ENCODE measurements at regions not wholly inside any gene's neighbourhood (a gene's known extent, or its start where the extent isn't known, plus 50 kb on each side); places are given as distances from the start of the nearest gene placed in this dataset.

DNA sequence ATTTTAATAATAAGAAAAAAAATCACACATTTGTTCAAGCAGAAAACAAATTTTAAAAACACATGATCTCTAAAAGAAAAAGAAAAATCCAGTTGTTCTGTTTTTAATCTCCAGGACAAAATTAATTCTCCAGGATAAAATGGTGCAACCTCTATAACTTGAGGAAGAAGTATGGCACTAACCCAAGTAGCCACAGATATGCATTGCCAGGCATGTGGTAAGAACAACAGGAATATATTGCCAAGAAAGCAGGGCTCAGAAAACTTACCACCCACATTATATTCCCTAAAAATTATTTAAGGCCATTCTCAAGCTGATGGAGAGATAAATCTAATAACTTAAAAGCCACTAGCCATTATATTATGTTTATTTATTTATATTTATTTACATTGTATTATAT lies 295.7 kb upstream of the TMCO5A start:
- Mint-ChIP-seq H3K27ac (no peak overlapping the region), H3K9me3 (peaks cover 0 to 10% (median 1%) of the 10 kb centered on the region in 6 donors), H3K4me3 (no peak overlapping the region), H3K4me1 (no peaks in the 10 kb centered on the region), H3K36me3 (no peaks in the 10 kb centered on the region), H3K27me3 (ENCODE audit: low read depth in 3 of 3) (peaks cover 0 to 4% (median 2%) of the 10 kb centered on the region in 3 donors)
- no peak for DNase-seq

DNA sequence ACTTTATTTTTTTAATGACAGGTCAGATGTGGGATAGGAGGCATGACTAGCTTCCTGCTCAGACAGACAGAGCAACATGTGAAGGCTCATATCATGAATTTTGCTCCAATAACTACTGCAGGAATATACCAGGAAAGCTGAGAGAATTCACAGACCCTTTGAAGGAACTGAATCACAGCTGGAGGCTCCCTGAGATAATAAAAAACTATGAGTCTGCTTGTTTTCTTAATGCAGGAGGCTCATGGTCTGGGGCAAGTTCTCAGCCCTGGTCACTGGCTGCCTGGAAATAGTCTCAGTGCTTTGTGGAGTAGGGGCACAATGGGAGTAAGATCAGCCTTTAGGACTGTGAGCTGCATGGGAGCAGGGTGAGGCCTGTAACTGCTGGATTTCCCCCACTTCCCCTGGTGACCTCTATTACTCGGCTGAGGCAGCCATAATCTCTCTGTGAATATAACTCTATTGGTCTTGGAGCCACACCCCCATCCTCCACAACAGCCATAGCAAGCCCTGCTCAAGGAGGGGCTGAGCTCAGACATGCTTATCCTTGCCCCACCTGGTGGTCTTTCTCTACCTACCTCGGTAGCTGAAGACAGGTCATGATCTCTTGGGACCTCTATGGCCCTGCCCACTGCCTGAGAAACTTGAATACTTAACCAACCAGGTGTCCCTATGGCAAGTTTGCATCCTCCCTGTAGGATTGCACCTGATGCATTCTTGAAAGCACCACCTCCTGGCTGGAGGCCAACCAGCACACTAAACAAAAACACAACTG lies 281.6 kb upstream of the TMCO5A start:
- no peak overlapping the region for H3K27ac Mint-ChIP-seq
- no peaks in the 10 kb centered on the region for H3K4me1 Mint-ChIP-seq
- peaks cover 11 to 40% (median 15%) of the 10 kb centered on the region in 6 donors for H3K9me3 Mint-ChIP-seq
- H3K27me3 Mint-ChIP-seq (ENCODE audit: low read depth in 3 of 3): peaks cover 0 to 4% (median 0%) of the 10 kb centered on the region in 3 donors
- H3K36me3 Mint-ChIP-seq: no peaks in the 10 kb centered on the region
- DNase-seq: no peak
- no peak overlapping the region for H3K4me3 Mint-ChIP-seq

DNA sequence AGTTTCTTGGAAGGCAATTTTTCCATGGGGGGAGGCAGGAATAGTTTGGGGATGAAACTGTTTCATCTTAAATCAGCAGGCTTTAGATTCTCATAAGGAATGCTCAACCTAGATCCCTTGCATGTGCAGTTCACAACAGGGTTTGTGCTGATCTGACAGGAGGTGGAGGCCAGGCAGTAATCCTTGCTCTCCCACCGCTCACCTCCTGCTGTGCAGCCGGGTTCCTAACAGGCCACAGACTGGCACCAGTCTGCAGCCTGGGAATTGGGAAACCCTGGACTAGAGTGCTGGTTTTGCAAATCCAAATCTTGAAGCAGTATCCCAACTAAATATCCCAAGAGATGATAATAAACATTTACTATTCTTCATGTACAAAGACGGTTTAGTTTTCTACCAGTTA lies 256.3 kb upstream of the TMCO5A start:
- no peaks in the 10 kb centered on the region for H3K27me3 Mint-ChIP-seq (ENCODE audit: low read depth in 3 of 3)
- H3K27ac Mint-ChIP-seq: no peak overlapping the region
- peaks cover 0 to 5% (median 1%) of the 10 kb centered on the region in 6 donors for H3K9me3 Mint-ChIP-seq
- no peaks in the 10 kb centered on the region for H3K4me1 Mint-ChIP-seq
- no peak for DNase-seq
- no peak overlapping the region for H3K4me3 Mint-ChIP-seq
- H3K36me3 Mint-ChIP-seq: no peaks in the 10 kb centered on the region

DNA sequence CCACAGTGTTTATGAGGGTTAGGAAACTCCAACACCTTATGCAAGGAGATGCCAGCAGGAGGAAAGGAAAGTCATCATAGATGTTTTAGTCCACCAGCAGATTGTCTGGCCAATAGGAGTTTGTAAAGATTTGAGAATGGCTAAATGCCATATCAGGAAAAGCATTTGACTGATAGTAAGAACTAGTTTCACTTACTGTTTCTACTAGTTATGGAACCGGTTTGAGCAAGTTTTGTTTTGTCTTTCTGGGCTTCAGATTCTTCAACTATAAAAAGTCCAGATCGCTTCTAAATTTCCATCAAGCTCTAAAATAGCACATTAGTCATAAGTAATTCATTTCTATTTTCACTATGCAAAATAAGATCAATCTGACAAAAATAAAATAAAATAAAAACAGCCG lies 254.8 kb upstream of the TMCO5A start:
- Mint-ChIP-seq H3K9me3 (peaks cover 0 to 10% (median under 1%) of the 10 kb centered on the region in 6 donors), H3K4me1 (no peaks in the 10 kb centered on the region), H3K4me3 (no peak overlapping the region), H3K27me3 (ENCODE audit: low read depth in 3 of 3) (no peaks in the 10 kb centered on the region), H3K36me3 (no peaks in the 10 kb centered on the region), H3K27ac (no peak overlapping the region)
- DNase-seq: no peak

DNA sequence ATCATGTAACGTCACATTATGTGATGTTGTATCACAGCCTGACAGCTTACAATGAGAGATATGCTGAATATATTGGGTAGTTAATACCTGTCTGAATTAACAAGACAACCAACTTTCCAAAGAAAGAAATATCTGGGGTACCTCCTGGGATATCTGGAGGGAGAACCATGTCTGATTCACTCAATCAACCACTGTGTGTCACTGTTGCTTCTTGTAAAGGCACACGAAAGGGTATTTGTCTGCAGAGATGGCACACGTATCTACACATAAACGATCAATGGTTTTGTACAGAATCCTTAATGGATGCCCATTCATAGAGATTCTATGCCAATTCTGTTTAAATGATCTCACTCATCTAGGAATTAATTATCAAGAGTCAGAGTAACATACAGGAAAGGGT lies 252.1 kb upstream of the TMCO5A start:
- Mint-ChIP-seq H3K27ac (no peak overlapping the region), H3K4me1 (no peaks in the 10 kb centered on the region), H3K9me3 (peaks cover 0 to 18% (median 2%) of the 10 kb centered on the region in 6 donors), H3K36me3 (no peaks in the 10 kb centered on the region), H3K27me3 (ENCODE audit: low read depth in 3 of 3) (no peaks in the 10 kb centered on the region), H3K4me3 (no peak overlapping the region)
- no peak for DNase-seq

DNA sequence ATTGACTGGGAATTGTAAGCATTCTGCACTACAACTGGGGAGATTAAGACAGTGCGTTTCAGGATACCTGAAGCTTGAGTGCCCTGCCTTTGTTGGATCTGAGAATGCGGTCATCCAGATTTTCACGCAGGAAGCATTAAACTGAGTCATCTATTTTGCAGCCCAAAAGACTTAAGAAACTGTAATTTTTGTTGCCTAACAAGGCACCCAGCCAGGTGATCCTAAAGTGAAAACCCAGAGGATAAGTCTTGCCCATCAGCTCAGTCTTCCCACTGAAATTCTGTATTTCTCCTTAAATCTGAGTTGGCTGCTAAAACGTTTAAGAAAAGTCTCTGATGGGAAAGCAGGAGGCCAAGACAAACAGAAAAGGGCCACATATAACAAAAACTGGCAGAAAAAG lies 242.5 kb upstream of the TMCO5A start:
- no peaks in the 10 kb centered on the region for H3K36me3 Mint-ChIP-seq
- no peak overlapping the region for H3K4me3 Mint-ChIP-seq
- no peaks in the 10 kb centered on the region for H3K4me1 Mint-ChIP-seq
- DNase-seq: no peak
- peaks cover 0 to 21% (median 7%) of the 10 kb centered on the region in 6 donors for H3K9me3 Mint-ChIP-seq
- H3K27ac Mint-ChIP-seq: no peak overlapping the region
- H3K27me3 Mint-ChIP-seq (ENCODE audit: low read depth in 3 of 3): peaks cover 0 to 1% (median 0%) of the 10 kb centered on the region in 3 donors

DNA sequence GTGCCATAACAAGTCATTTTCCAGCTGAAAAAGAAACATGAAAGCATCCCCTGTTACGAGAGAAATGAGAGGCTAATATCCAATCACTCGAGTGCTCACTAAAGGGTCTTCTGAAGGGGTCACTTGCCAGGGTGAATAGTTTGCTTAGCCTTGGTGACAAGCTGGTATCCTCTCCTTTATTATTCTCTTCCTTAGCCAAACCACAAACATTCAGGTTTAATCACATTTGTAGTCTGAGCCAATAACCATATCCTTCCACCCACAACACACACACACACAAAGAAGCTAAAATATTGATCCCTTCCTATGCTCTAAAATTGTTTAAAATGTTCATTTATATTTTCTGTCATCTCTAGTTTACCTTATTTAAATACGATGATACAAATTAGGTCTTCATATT lies 240.5 kb upstream of the TMCO5A start:
- Mint-ChIP-seq H3K27ac (no peak overlapping the region), H3K4me3 (no peak overlapping the region), H3K36me3 (no peaks in the 10 kb centered on the region), H3K4me1 (no peaks in the 10 kb centered on the region), H3K9me3 (peaks cover 0 to 17% (median 6%) of the 10 kb centered on the region in 6 donors), H3K27me3 (ENCODE audit: low read depth in 3 of 3) (peaks cover 0 to 2% (median 1%) of the 10 kb centered on the region in 3 donors)
- no peak for DNase-seq

DNA sequence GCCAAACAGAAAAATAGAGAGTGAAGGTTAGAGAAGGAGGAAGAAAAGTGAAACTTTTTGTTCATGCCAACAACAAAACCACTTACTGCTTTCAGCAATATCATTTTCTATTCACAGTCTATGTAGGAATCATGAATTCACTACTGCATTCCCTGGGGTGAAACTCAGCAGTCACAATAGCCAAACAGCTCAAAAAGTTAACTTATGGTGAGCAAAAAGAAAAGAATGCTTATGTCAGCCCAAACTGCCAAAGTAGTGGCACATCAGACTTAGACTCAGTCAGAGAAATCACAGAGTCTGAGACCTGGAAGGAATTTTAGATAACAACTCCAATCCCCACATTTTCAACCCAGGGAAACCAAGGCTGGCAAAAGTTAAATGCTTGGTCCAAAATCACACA lies 238.7 kb upstream of the TMCO5A start:
- Mint-ChIP-seq H3K27ac (no peak overlapping the region), H3K4me3 (no peak overlapping the region), H3K27me3 (ENCODE audit: low read depth in 3 of 3) (peaks cover 0 to 2% (median under 1%) of the 10 kb centered on the region in 3 donors), H3K4me1 (no peaks in the 10 kb centered on the region), H3K9me3 (peaks cover 0 to 14% (median 4%) of the 10 kb centered on the region in 6 donors), H3K36me3 (no peaks in the 10 kb centered on the region)
- no peak for DNase-seq

DNA sequence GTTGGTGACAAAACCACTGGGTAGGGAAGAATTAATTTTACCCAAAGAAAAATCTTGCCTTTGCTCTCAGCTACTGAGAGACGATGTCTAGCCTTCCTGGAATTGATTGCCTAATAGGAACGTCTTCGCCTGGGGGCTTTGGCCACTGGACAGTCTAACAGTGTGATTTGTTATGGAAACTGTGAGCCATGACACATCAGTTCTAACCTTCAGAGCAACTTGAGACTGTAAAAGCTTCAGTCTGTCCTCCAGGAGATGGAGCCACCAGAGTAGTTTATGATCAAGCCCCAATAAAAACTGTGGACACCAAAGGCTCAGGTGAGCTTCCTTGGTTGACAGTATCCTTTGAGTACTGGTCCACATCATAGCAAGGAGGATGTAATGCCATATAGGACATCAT lies 235.8 kb upstream of the TMCO5A start:
- Mint-ChIP-seq H3K36me3 (no peaks in the 10 kb centered on the region), H3K9me3 (peaks cover 0 to 5% (median 0%) of the 10 kb centered on the region in 6 donors), H3K27me3 (ENCODE audit: low read depth in 3 of 3) (peaks cover 0 to 2% (median 0%) of the 10 kb centered on the region in 3 donors), H3K27ac (no peak overlapping the region), H3K4me3 (no peak overlapping the region), H3K4me1 (no peaks in the 10 kb centered on the region)
- DNase-seq: no peak

DNA sequence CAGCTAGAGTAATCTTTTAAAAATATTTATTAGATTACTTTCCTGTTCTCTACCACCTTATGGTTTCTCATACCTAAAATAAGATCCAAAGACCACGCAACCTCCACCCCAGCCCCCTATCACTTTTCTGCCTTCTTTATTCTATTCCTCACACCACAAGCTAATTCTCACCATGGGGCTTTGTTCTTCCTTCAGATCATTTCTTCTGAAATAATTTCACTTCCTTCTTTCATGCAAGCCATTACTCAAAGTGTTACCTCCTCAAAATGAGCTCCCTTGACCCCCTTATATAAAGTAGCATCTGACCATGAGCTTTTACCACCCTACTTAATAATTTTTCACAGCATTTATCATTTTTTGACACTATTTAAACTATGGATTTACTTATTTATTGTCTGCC lies 233.2 kb upstream of the TMCO5A start:
- Mint-ChIP-seq H3K4me3 (no peak overlapping the region), H3K27me3 (ENCODE audit: low read depth in 3 of 3) (peaks cover 0 to 2% (median 0%) of the 10 kb centered on the region in 3 donors), H3K4me1 (no peaks in the 10 kb centered on the region), H3K9me3 (peaks cover 0 to 6% (median 3%) of the 10 kb centered on the region in 6 donors), H3K27ac (no peak overlapping the region), H3K36me3 (no peaks in the 10 kb centered on the region)
- no peak for DNase-seq

DNA sequence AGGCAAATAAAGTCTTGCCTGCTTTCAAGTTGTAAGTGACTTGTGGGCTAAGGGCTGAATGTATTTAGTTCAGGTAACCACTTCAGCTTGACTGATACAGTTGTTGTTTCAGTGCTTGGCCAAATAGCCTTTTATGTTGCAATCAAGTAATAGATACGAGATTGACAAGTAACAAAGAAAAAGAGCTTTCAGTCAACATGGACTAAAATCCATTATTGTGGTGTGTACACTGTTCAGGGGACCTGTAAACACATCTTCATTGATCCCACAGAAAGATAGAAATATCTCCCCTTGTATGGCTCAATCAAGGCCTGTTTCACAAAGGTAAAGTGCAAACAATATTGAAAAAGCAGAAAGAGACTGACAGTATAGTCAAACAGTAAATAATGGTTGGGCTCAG lies 224.8 kb upstream of the TMCO5A start:
- Mint-ChIP-seq H3K4me3 (no peak overlapping the region), H3K36me3 (no peaks in the 10 kb centered on the region), H3K9me3 (peaks cover 0 to 15% (median 4%) of the 10 kb centered on the region in 6 donors), H3K4me1 (no peaks in the 10 kb centered on the region), H3K27me3 (ENCODE audit: low read depth in 3 of 3) (peaks cover 0 to 4% (median 3%) of the 10 kb centered on the region in 3 donors), H3K27ac (no peak overlapping the region)
- DNase-seq: no peak

DNA sequence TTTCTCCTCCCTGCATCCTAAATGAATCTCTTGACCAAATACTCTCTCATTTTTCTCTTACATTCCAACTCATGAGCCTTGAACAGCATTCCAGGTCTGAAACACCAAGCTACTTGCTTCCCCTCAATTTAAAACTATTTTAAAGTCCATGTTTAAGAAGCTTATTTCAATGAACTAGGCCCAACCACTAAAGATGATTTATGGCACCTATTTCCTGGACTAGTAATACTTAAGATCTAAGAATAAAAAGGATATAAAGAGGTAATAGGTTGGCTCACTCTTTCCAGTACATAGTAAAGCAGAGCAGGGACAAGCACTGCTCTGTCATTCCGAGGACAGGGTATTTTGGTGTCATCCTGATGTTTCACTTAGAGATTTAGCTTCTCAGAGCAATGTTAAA lies 219.3 kb upstream of the TMCO5A start:
- Mint-ChIP-seq H3K27ac (no peak overlapping the region), H3K4me3 (no peak overlapping the region), H3K27me3 (ENCODE audit: low read depth in 3 of 3) (peaks cover 0 to 5% (median 4%) of the 10 kb centered on the region in 3 donors), H3K36me3 (no peaks in the 10 kb centered on the region), H3K4me1 (no peaks in the 10 kb centered on the region), H3K9me3 (peaks cover 0 to 12% (median 4%) of the 10 kb centered on the region in 6 donors)
- no peak for DNase-seq

DNA sequence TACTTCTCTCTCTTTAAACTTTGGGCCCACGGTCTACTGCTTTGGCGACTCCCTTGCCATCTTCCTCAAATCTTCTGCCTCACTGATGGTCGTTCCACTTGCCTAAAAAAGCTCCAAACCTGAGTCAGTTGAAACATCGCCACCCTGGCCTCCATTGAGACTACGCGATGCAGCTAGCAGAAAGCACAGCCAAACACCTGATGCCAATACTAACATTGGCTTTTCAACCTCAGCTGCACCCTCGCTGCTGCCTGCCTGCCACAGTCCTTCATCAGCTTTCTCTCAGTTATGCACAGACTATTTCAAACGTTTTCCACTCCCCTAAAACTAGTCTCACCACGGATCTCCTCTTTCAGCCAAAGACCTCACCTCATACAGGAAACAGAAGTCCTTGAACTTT lies 214.2 kb upstream of the TMCO5A start:
- Mint-ChIP-seq H3K27me3 (ENCODE audit: low read depth in 3 of 3) (peaks cover 0 to 2% (median 2%) of the 10 kb centered on the region in 3 donors), H3K27ac (no peak overlapping the region), H3K9me3 (peaks cover 0 to 4% (median under 1%) of the 10 kb centered on the region in 6 donors), H3K4me3 (no peak overlapping the region), H3K36me3 (no peaks in the 10 kb centered on the region), H3K4me1 (no peaks in the 10 kb centered on the region)
- no peak for DNase-seq

DNA sequence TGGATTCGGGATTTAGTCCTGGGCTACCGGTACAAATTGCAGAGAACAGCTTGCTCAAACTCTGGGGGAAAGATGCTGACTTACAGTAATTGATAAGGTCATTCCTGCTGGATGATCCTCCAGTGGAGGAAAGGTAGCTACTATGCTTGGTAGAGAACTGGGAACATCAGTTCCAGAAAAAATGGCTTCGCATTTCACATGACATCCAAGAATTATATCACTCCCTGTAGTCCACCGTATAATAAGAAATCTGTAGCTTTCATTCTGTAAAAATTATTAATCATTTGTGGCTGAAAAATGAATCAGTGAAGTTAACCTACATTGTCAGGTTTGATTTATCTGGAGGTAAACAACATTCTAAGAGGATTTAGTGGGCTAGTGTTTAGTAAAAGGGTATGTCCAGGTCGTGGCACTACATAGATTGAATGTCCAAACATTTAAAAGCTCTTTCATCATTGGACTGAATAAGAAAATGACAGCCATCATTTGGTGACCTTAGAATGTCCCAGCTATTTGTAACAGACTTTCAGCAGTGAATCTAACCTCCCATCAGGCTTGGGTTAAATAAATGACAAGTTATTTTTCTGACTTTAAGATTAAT lies 203.2 kb upstream of the TMCO5A start:
- H3K27me3 Mint-ChIP-seq (ENCODE audit: low read depth in 3 of 3): no peaks in the 10 kb centered on the region
- H3K4me3 Mint-ChIP-seq: no peak overlapping the region
- no peaks in the 10 kb centered on the region for H3K4me1 Mint-ChIP-seq
- no peak for DNase-seq
- H3K27ac Mint-ChIP-seq: no peak overlapping the region
- no peaks in the 10 kb centered on the region for H3K36me3 Mint-ChIP-seq
- H3K9me3 Mint-ChIP-seq: peaks cover 0 to 7% (median 0%) of the 10 kb centered on the region in 6 donors

All from immature natural killer cell (primary cell).